SKM-1 (cell line): ENCODE measurements at regions not wholly inside any gene's neighbourhood (a gene's known extent, or its start where the extent isn't known, plus 50 kb on each side); places are given as distances from the start of the nearest gene placed in this dataset.
"Not testable (repeated sequence)": the region's sequence is repeated elsewhere in the genome, so short reads cannot be mapped to it uniquely, and the experiment has no call there.

Source experiments
- DNase-seq: peaks from one replicate; lab custom pipeline; 2025; ENCODE audit not compliant: unreplicated experiment; lab: John Stamatoyannopoulos, UW

DNA sequence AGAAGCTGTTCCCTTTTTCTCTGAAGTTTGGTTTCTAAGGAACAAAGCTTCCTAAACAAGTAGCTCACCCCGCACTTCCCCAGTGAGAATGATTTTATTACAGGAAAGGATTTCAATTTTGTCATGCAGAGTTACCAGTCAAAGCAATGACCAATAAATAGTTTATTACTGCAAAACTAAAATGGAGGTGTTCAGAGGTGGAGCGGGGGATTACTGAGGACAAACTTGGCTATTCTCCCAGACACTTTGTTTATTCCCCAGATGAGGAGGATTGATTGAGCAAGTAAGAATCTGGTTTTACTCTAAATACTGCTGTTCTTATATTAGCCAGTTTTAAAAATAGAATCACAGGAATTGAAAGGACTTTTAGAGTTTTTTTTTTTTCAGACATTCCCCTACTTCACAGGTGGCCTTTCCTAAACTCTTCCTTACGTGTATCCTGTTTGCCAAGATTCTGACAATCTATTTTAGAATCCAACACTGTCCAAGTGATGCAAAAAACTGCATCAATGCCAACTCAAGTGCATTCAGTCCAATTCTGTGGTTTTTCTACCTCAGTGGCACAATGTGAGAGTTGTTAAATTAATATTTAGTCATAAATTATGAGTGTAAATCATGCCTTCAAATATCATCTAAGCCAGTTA is 136.1 kb downstream of the TNFSF18 start:
- no peak for DNase-seq

DNA sequence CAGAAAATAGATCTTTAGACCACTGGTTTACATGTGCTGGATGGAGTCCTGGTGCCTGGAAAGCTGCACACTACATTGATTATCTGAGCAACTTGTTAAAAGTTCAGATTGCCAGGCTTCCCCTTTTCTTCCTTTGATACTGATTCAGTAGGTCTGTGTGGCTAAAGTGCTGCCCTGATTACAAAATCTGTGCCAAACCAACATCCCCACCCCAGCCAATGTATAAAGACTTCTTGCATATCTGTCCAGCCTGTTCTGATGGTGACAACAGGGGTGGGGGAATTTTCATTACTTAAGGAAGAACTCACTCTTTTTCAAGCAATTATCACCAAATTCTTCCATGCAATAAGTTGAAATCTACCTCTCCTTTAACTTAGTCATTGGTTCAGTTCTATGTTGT is 135.5 kb downstream of the TNFSF18 start:
- no peak for DNase-seq

DNA sequence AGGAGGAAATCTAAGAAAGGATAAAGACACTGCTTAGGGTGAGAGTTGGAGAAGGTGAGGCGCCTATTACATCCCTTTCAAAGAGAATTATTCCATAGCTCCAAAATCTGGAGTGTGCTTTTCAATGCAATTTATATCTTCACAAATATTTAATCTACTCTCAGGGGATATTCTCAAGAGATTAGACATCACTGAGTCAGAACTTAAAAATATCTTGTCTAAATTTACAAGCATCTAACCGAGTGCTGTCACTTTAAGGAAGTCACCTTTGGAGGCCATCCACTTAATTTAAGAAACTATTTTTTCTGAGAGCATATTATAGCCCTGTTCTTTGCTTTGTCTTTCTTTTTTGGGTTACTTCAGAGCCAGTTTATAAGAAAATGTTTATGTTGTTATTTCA is 134.6 kb downstream of the TNFSF18 start:
- no peak for DNase-seq

DNA sequence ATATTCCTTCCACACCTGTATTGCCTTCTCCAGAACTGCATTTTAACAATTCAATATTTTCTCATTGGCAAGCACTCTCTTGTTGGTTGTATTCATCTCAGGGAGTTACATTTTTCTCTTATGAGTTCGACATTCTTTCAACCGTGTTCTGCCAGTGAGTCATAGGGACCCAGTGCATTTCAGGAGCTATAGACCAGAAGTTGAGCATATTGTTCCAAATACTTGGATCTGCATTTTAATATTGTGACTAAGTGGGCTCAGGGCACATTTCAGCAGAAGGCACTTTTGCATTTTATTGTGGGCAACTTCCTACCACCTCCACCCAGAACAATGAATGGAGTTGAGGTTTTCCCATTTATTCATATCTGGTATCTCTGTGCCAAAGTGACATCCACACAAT is 132.8 kb downstream of the TNFSF18 start:
- no peak for DNase-seq

DNA sequence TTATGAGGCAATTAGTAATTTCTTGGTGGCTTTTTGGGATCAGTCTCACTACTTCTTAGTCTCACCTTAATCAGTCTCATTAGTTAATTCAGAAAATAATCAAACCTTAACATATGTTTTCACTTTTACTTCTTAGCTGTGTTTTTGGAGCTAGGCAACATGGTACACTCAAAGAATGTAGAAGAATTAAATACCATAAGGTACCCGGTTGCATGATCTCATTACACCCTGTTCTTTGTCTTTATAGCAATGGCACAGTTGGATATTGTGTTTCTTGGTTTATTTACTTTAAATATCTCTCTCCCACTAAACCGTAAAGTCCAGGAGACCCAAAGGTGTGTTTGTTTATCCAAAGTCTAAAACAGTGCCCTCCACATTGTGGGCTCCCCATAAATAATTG is 132.3 kb downstream of the TNFSF18 start:
- no peak for DNase-seq

DNA sequence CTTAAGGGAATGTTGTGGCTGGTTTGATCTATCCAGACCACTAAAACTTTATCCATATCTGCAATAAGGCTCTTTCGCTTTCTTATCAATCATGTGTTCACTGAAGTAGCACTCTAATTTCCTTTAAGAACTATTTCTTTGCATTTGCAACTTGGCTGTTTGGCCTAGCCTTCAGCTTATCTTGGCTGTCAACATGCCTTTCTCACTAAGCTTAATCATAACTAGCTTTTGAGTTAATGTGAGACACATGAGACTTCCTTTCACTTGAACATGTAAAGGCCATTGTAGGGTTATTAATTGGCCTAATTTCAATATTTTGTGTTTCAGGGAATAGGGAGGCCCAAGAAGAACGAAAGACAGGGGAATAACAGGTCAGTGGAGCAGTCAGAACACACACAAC is 124.7 kb downstream of the TNFSF18 start:
- no peak for DNase-seq

DNA sequence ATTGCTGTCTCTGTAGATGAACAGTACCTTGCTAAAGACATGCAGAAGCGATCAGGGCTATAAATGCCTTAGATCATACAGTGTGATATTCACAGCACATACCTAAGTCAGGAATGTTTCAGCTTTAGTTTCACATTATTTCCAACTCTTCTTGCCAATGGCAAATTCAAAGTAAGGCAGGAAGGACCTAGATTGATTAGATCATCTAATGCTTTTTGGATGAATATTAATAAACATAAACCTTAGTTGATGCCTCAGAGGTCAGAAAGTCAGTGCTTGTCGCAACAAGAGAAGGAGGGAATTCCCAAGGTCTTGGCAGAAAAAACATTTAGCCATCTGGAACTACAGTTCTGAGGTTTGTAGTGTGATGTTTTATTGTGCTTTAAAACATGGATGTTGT is 122.3 kb downstream of the TNFSF18 start:
- DNase-seq = no peak

DNA sequence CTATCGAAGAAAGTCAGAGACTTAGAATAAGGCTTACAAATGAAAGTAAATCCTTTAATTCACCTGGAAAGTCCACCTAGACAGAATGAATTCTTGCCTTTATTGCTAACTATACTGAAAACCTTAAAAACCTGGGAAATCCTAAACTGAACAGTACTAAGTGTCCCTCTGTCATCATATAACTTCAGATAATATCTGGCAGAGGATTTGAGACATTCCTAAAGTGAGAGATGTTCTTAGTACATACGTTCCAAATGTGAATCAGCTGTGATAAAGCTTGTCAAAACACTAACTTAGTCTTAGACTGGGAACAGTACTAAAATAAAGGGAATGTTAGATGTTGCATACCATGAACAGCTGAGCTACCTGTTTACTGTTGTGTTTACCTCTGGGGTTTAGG is 121.7 kb downstream of the TNFSF18 start:
- no peak for DNase-seq

DNA sequence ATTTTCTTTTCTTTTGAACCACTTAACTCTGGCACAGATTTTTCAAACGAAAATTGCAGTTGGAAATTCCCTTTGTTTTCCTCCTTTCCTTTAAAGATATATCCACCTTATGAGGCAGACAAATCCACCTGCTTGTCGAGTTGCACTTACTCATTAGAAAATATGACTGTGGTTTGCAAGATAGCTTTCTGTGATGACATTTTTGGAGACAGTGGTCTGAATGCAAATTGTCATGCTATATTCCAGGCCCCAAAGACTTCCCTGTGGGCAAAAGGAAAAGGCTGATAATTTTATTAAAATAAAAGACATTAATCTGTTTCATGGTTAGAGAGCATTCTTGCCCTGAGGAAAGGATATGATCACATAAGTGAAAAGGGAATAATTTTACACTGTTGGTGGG is 120.6 kb downstream of the TNFSF18 start:
- no peak for DNase-seq

DNA sequence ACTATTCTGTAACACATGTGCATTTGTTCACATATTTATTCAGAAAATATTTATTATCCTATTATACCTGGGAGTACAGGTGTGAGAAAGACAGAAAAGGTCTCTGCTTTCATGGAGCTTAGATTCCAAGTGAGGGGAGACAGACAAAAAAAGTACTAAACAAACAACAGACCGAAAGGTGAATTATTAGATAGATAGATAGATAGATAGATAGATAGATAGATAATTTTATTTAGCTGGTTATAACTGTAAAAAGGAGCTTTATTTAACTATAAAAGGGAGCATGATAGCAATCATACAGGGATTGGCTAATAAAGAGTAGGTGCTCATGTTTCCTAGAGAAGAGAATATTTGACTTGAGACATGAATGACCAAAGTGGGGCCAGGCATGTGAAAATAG is 119.4 kb downstream of the TNFSF18 start:
- no peak for DNase-seq

DNA sequence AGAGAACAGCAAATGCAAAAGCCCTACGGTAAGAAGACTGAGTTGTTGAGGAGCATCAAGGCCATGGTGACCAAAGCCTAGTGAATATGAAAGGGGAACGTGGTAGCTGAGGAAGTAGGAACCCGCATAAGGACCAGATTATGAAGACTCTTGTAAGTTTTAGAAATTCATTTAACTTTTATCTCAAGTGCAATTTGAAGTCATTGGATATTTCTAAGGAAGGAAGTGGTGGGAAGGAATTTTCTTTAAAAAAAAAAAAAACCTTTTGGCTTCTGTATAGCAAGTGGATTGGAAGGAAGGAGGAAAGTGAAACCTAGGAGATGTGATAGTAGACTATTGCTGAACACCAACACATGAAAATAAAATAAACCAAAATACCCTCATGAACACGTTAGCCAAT is 119.0 kb downstream of the TNFSF18 start:
- no peak for DNase-seq

DNA sequence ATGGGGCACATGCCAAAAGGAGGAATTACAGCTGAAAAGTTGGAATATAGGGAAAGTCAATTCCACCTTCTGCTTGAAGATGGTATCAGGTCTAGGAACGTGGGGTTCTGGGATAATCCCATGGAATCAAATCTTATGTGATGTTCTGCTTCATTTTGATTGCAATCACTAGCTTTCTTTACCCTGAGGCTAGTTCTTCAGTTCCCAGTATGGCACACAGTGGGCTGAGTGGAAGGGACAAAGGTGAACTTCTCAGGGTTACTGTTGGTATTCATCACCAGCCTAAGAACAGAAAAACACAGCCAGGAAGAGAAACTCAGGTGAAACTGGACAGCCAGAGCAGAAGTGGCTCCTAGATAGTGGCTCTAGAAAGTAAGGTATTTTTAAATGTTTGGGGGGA is 117.8 kb downstream of the TNFSF18 start:
- DNase-seq = no peak

DNA sequence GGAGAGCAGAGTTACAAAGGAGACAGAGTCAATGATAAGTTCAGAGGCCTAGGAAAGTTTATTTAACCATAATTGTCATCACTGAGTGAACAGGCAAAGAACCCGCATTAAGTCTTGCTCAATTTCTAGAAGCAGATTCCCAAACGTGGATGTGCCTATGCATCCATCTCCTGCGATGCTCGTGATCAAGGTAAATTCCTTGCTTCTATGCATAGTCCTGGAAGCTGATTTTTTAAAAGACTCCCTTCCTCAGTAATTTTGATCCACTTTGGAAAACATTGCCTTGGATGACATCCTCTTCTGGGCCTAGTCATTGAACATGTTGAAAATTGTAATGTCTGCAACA is 116.4 kb downstream of the TNFSF18 start:
- DNase-seq = no peak

DNA sequence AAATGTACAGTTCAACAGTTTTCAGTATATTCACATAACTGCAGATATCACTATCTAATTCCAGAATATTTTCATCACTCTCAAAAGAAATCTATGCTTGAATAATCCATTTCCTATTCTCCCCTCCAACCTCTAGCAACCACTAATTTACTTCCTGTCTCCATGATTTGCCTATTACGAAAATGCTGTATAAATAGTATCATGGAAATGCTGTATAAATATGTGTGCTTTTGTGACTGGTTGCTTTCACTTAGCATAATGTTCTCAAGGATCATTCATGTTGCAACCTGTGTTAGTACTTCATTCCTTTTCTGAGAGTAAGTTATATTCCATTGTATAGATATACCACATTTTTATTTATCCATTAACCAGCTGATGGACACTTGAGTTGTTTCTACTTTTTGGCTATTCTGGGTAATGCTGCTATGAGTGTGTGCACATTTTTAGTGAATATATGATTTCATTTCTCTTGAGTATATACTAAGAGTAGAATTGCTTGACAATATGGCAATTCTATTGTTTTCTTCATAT is 115.6 kb downstream of the TNFSF18 start:
- no peak for DNase-seq

DNA sequence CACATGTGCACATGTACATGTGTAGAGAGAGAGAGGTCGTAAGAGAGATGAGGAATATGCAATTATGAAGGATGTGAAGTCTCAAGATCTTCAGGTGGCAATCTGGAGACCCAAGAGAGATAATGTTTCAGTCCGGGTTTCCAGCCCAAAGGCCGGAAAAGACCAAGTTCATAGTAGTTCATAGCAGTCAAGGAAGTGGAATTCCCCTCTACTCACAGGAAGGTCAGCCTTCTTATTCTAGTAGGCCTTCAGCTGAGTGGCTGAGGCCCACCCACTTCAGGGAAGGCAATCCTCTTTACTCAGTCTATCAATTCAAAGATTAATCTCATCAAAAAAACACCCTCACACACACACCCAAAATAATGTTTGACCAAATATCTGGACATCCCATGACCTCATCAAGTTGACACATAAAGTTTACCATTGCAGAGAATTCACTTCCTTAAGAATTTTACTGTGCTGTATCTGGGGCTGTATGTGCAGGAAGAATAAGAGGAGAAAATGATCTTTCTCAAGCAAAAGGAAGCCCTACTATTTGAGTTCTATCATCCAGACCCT is 114.6 kb downstream of the TNFSF18 start:
- DNase-seq = no peak

DNA sequence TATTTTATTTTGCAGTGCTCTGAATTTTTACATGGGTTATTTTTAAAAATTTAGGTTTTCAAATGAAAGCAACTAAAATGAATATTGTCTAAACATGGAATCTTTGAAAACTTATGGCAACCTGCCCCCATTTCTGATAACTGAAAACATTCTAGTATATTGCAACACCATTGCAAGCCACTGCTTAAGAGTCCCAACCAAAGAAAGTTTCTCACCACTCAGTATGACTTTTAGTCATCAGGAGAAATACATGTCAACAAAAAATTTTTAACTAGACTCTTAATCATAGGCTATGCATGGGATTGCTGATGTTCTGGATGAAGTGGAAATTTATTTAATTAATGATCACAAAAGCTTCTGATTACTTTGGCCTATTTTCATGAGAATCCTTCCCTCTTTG is 112.1 kb downstream of the TNFSF18 start:
- DNase-seq = no peak

DNA sequence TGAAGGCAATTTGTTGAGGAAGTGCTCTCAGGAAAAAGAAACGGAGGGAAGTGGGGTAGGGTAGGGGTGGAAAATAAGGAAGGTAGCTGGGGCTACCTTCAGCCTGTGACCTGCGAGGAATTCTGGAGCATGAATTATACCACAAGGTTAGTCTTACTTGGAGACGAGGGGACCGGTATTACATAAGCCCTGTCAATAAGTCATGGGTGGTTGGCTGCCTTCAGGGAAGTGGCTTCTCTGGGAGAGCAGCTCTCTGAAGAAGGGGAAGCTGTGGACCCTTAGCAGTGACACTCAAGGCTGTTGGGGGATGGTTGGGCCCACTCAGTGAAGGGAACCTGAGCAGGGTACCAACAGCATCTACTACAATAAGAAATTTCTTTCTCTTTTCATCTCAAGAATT is 111.3 kb downstream of the TNFSF18 start:
- DNase-seq = no peak

DNA sequence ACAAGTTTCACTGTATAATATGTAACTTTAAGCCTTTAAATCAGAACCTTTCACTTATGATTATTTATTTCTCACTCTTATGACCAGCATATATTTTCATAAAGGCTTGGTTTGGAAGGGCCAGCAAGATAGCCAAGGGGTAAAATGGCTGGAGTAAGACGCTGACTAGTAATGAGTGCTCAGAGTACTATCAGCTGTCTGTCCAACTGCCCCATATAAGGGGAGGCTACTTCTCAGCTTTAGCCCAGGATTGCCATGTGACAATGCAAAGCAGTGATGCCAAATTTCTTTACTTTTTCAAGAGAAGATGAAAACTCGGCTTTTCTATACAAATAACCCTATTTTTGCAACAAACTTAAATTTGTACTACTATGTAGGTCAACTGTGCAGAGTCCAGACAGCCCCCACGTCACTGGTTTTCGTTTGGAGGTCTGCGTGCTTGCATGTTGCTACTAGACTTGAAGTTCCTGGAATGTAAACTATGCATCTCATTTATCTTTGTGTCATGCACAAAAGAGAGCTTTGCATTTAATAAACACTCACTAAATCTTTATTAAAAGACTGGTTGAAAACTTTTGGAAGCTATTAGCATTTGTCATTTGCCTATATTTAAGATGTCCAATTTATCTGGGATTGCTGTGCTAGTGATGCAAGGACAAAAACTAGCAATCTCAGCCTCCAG is 110.4 kb downstream of the TNFSF18 start:
- no peak for DNase-seq

DNA sequence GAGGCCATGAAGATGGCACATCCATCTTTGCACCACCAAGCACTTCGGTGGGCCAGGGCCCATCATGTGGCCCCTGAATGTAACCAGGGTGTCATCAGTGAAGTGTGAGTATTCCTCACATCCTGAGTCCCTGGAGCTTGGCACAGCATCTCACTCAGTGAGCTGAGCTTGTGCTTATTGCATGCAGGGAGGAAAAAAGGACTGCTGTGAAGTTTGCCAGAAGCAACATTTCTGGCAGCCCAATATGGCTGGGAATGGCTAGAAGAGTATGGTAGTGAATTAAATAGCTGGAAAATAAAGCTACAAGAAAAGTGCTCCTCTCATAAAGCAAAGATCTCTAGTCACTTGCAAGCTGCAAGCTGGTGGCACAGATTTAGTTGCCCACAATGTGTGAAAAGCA is 109.3 kb downstream of the TNFSF18 start:
- DNase-seq = no peak

DNA sequence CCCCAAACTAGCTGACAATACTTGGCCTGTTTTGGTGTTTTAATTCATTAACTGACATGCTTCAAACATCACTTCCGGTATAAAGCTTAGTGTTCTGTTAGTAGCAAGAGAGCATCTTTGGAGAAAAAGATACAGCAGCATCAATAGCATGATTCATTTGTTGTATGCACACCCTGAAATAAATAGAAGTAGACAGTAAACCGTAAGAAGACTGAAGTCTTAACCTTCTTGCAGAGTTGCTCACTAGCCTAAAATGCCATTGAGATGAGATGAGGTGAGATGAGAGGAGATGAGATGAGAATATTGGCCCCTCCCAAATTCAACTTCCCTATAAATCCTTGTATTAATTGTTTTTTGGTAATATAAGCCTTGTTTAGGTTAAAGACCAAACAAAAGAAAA is 108.8 kb downstream of the TNFSF18 start:
- no peak for DNase-seq

DNA sequence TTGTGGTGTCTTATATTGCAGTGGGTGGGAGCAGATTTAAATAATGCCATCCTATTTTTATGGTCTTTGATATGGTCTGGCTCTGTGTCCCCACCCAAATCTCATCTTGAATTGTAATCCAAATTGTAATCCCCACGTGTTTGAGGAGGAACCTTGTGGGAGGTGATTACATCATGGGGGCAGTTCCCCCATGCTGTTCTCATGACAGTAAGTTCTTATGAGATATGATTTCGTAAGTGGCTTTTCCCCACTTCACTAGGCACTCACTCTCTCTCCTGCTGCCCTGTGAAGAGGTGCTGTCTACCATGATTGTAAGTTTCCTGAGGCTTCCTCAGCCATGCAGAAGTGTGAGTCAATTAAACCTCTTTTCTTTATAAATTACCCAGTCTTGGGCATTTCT is 107.6 kb downstream of the TNFSF18 start:
- not testable (repeated sequence) for DNase-seq

DNA sequence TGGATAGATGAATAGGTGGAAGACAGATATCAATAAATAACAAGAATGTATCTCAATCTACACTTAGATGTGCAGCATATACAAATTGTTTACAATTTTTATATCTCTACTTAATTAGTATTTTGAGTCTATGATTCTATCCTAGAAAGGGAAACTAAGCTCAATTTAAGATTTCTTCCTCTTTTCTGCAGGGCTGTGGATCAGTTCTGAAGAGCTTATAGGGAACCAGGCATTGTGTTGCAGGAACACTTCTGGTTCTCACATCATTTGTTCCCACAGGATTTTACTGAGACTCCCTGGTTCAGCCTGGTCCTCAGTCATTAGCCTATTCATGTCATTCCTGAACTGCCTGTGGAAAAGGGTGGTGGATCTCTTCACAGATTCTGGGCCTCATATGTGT is 105.8 kb downstream of the TNFSF18 start:
- DNase-seq = no peak
